Mesodermal cell (in vitro differentiated cells): ENCODE measurements at regions not wholly inside any gene's neighbourhood (a gene's known extent, or its start where the extent isn't known, plus 50 kb on each side); places are given as distances from the start of the nearest gene placed in this dataset.

ENCODE experiments used
- H3K27ac ChIP-seq: 2 replicates; pipeline ENCODE4 v1.7.0; 2013; ENCODE audit warnings: mild to moderate bottlenecking, low read depth, low read length, moderate library complexity; ENCODE audit not compliant: severe bottlenecking
- H3K36me3 ChIP-seq: 2 replicates; pipeline ENCODE4 v1.7.1; 2013; ENCODE audit warnings: mild to moderate bottlenecking, low read length, moderate library complexity; ENCODE audit not compliant: control insufficient read depth, insufficient read depth
- H3K4me1 ChIP-seq: one replicate; pipeline ENCODE4 v1.7.1; 2013; ENCODE audit warnings: mild to moderate bottlenecking, low read length; ENCODE audit not compliant: insufficient read depth, control insufficient read depth, poor library complexity, severe bottlenecking
- H3K4me3 ChIP-seq: 2 replicates; pipeline ENCODE4 v1.7.0; 2013; ENCODE audit warnings: low read length, control low read depth, mild to moderate bottlenecking; ENCODE audit not compliant: insufficient read depth, poor library complexity, severe bottlenecking; ENCODE audit errors: extremely low read depth
- H3K9me3 ChIP-seq: 2 replicates; pipeline ENCODE4 v1.7.1; 2013; ENCODE audit warnings: mild to moderate bottlenecking, low read length, moderate library complexity; ENCODE audit not compliant: control insufficient read depth
- WGBS, 2 experiments: methylation state at CpG; one replicate each; pipeline ENCODE4 v1.1.5; 2013; ENCODE audit warnings: missing lambda C conversion rate in 2 of 2; ENCODE audit not compliant: insufficient coverage in 2 of 2; 5-methylcytosine and 5-hydroxymethylcytosine counted together

- peaks cover 6% of the 10 kb centered on the region for H3K4me1 ChIP-seq
- no peaks in the 10 kb centered on the region for H3K36me3 ChIP-seq
- WGBS, 2 experiments, result 82 to 93% methylated on average over 6 to 7 of the region's 14 CpGs
- H3K9me3 ChIP-seq, result no peaks in the 10 kb centered on the region
- H3K27ac ChIP-seq, result no peak overlapping the region
- H3K4me3 ChIP-seq, result no peak overlapping the region
Observed at GRCh38 chr2:58971511-58972360, 730.6 kb upstream of the FANCL start.

DNA sequence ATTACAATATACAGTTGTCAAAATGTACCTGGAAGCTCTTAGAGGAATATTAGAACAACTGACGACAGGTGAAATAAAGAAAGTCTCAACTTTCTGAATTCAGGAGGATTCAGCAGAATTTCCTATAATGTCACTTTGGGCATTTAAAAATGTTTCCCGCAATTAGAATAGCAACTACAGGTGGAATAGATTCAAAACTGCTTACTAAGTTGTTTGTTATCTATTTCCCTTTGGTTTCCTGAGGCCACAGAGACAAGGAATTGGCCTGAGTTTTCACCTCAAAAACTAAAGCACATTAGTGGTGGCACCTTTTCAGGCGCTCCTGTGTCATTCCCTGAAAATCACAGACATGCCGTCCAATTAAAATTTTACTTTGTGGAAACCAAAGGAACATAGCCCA, 729.2 kb upstream of the FANCL start:
- no peak overlapping the region for H3K4me3 ChIP-seq
- H3K36me3 ChIP-seq, result no peaks in the 10 kb centered on the region
- WGBS, 2 experiments, result 91 to 100% methylated on average over 4 of the region's 4 CpGs
- H3K27ac ChIP-seq, result no peak overlapping the region
- H3K4me1 ChIP-seq, result peaks cover 6% of the 10 kb centered on the region
- no peaks in the 10 kb centered on the region for H3K9me3 ChIP-seq

GRCh38 chr2:58968885-58969284, 727.8 kb upstream of the FANCL start:
- Histone ChIP-seq H3K4me3 (no peak overlapping the region), H3K27ac (no peak overlapping the region), H3K9me3 (no peaks in the 10 kb centered on the region), H3K36me3 (no peaks in the 10 kb centered on the region), H3K4me1 (peaks cover 5% of the 10 kb centered on the region)
- WGBS, 2 experiments, result 33 to 83% methylated on average over 1 of the region's 2 CpGs

- Histone ChIP-seq H3K27ac (no peak overlapping the region), H3K9me3 (no peaks in the 10 kb centered on the region), H3K4me3 (no peak overlapping the region), H3K4me1 (no peaks in the 10 kb centered on the region), H3K36me3 (no peaks in the 10 kb centered on the region)
- WGBS, 2 experiments, result 90 to 100% methylated on average over 1 to 2 of the region's 5 CpGs
Observed at GRCh38 chr2:58967736-58968135, 726.6 kb upstream of the FANCL start.

DNA sequence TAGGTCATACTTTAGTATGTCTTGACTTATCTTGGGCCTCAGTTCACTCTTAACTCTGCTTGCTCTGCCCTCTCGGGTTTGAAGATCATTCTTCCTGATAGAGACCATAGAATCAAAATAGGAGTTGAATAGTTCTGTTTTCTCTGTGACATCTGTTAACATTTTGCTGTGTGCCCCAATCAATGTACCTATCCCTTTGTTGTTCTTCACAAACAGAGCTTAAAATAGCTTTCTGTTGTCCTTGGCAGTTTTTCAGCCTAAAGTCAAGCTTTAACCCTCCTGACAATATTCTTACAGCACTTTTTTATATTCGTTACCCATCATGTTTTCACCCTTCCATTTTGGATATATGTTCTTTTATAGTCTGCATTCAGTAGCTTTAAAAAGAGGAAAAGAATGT, 724.5 kb upstream of the FANCL start:
- no peak overlapping the region for H3K4me3 ChIP-seq
- H3K36me3 ChIP-seq, result no peaks in the 10 kb centered on the region
- H3K9me3 ChIP-seq, result no peaks in the 10 kb centered on the region
- H3K4me1 ChIP-seq, result no peaks in the 10 kb centered on the region
- no peak overlapping the region for H3K27ac ChIP-seq
- WGBS, 2 experiments, result no CpG with 5 or more reads among the region's 2 CpGs

DNA sequence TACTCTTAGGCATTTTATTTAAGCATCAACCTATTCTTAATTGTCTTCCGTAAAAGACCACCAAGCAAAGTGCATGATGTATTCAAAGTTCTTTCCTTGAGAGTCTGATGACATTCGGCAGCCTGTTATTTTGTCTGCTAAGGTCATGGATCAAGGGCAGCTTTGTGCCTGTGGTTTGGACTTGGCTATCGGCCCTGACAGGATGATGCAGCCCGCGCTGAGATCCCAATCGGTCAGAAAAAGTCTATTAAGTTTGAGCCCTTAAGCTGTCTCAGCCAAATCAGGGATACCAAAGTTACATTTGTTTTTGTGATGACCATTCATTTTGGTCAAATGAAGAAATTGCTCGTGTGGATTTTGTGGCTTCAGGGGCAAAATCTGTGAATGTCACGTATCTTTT, 718.9 kb upstream of the FANCL start:
- Histone ChIP-seq H3K36me3 (no peaks in the 10 kb centered on the region), H3K27ac (no peak overlapping the region), H3K4me3 (no peak overlapping the region), H3K4me1 (peaks cover 2% of the 10 kb centered on the region), H3K9me3 (no peaks in the 10 kb centered on the region)
- WGBS, 2 experiments, result 93 to 98% methylated on average over 7 to 8 of the region's 8 CpGs

- 82 to 94% methylated on average over 3 of the region's 4 CpGs for WGBS, 2 experiments
- H3K4me3 ChIP-seq, result no peak overlapping the region
- no peaks in the 10 kb centered on the region for H3K9me3 ChIP-seq
- H3K36me3 ChIP-seq, result no peaks in the 10 kb centered on the region
- peaks cover 7% of the 10 kb centered on the region for H3K4me1 ChIP-seq
- no peak overlapping the region for H3K27ac ChIP-seq
Observed at GRCh38 chr2:58957188-58957840, 716.2 kb upstream of the FANCL start.

DNA sequence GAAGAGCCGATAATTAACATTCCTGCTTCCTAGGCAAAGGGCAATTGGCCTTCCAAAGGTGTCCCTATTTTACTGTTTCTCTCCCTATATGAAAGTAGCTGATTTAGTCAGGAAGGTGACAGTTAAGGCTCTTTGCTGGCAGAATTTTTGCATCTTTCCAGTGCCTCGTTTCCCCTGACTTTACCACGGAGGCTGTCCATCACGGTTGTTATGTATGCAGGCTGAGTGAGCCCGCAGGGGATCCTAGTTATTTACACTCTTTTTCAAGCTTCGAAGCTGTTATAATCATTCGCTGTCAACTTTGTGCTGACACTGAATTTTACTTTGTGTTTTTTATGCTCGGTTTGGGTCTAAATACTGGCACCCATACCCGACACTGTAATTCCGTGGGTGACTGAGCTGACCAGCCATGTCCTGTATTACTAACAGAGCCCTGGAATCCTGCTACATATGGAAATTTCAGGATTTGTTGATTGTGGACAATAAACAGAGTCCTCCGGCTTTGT, 713.8 kb upstream of the FANCL start:
- Histone ChIP-seq H3K9me3 (no peaks in the 10 kb centered on the region), H3K4me1 (peaks cover 7% of the 10 kb centered on the region), H3K4me3 (no peak overlapping the region), H3K27ac (no peak overlapping the region), H3K36me3 (no peaks in the 10 kb centered on the region)
- 51 to 53% methylated on average over 9 of the region's 11 CpGs for WGBS, 2 experiments

- no peaks in the 10 kb centered on the region for H3K36me3 ChIP-seq
- peaks cover 7% of the 10 kb centered on the region for H3K4me1 ChIP-seq
- no peak overlapping the region for H3K27ac ChIP-seq
- H3K4me3 ChIP-seq, result no peak overlapping the region
- no peaks in the 10 kb centered on the region for H3K9me3 ChIP-seq
- 80 to 86% methylated on average over 2 of the region's 3 CpGs for WGBS, 2 experiments
Observed at GRCh38 chr2:58951722-58952121, 710.6 kb upstream of the FANCL start.

GRCh38 chr2:58950795-58951462, 709.8 kb upstream of the FANCL start:
- 100% methylated on average over 2 of the region's 4 CpGs for WGBS, 2 experiments
- Histone ChIP-seq H3K36me3 (no peaks in the 10 kb centered on the region), H3K4me3 (no peak overlapping the region), H3K4me1 (peaks cover 7% of the 10 kb centered on the region), H3K27ac (no peak overlapping the region), H3K9me3 (no peaks in the 10 kb centered on the region)
